AG04450 (cell line): ENCODE measurements at regions not wholly inside any gene's neighbourhood (a gene's known extent, or its start where the extent isn't known, plus 50 kb on each side); places are given as distances from the start of the nearest gene placed in this dataset.

Experiments
- CTCF ChIA-PET: fragments of 300-600, 350-600 bp; formaldehyde crosslinking; extraction: SDS; loops from one replicate; lab custom pipeline; 2022; ENCODE audit warnings: antibody characterized with exemption, inconsistent platforms; lab: Charles Lee
- POLR2A ChIA-PET: fragments of 350-600 bp; formaldehyde crosslinking; extraction: SDS; loops from one replicate; lab custom pipeline; 2021; ENCODE audit warnings: antibody characterized with exemption, inconsistent platforms; lab: Yijun Ruan, JAX
- DNase-seq: peaks from one replicate; pipeline ENCODE4 v3.0.0-alpha.2; 2011; ENCODE audit warnings: low read depth, low spot score
- H3K27ac ChIP-seq: one replicate; pipeline ENCODE4 v1.5.1; 2012; ENCODE audit warnings: low read depth, low read length, control low read depth
- H3K27me3 ChIP-seq: one replicate; pipeline ENCODE4 v1.6.0; 2012; ENCODE audit warnings: low read length; ENCODE audit not compliant: control insufficient read depth, insufficient read depth
- H3K4me3 ChIP-seq: 2 replicates; pipeline ENCODE4 v1.5.1; 2011; ENCODE audit warnings: mild to moderate bottlenecking, low read depth, low read length, control low read depth
- H3K9me3 ChIP-seq: 2 replicates; pipeline ENCODE4 v1.5.1; 2012; ENCODE audit warnings: low read length; ENCODE audit not compliant: control insufficient read depth, insufficient read depth
- CTCF ChIP-seq: IDR thresholded peaks from 2 replicates; pipeline ENCODE4 v1.5.1; 2011; ENCODE audit warnings: low read depth, low read length, control low read depth, inconsistent platforms

GRCh38 chr22:48949375-48950149 lies 878.1 kb downstream of the BRD1 start:
- H3K27ac ChIP-seq = no peak overlapping the region
- no peak overlapping the region for H3K4me3 ChIP-seq
- ChIA-PET CTCF (no interaction called here), POLR2A (no interaction called here)
- peaks cover 92% of the 10 kb centered on the region for H3K9me3 ChIP-seq
- TF ChIP-seq CTCF = no peak
- no peak for DNase-seq
- H3K27me3 ChIP-seq = no peaks in the 10 kb centered on the region

- DNase-seq = no peak
- CTCF ChIA-PET = no interaction called here
- H3K4me3 ChIP-seq = no peak overlapping the region
- no peaks in the 10 kb centered on the region for H3K27me3 ChIP-seq
- POLR2A ChIA-PET = no interaction called here
- no peak for TF ChIP-seq CTCF
- no peak overlapping the region for H3K27ac ChIP-seq
- peaks cover 93% of the 10 kb centered on the region for H3K9me3 ChIP-seq
Measured at GRCh38 chr22:48948575-48949170, 879.0 kb downstream of the BRD1 start.

- CTCF ChIA-PET = no interaction called here
- no peak overlapping the region for H3K27ac ChIP-seq
- POLR2A ChIA-PET = no interaction called here
- TF ChIP-seq CTCF = no peak
- H3K9me3 ChIP-seq = peaks cover 92% of the 10 kb centered on the region
- H3K27me3 ChIP-seq = no peaks in the 10 kb centered on the region
- no peak for DNase-seq
- no peak overlapping the region for H3K4me3 ChIP-seq
Measured at GRCh38 chr22:48947636-48948035, 880.0 kb downstream of the BRD1 start.

- Histone ChIP-seq H3K9me3 (peaks cover 94% of the 10 kb centered on the region), H3K4me3 (no peak overlapping the region), H3K27me3 (no peaks in the 10 kb centered on the region), H3K27ac (no peak overlapping the region)
- TF ChIP-seq CTCF = no peak
- CTCF ChIA-PET = no interaction called here
- POLR2A ChIA-PET = no interaction called here
- no peak for DNase-seq
Measured at GRCh38 chr22:48945621-48946458, 881.8 kb downstream of the BRD1 start.
